Suppressor macrophage treated with lipopolysaccharide for 1 hour (primary cell): ENCODE measurements at regions not wholly inside any gene's neighbourhood (a gene's known extent, or its start where the extent isn't known, plus 50 kb on each side); places are given as distances from the start of the nearest gene placed in this dataset.

ENCODE experiments used
- DNase-seq, 3 donors: peaks; one replicate each; pipeline ENCODE4 v3.0.0-alpha.2; 2020 to 2022

GRCh38 chr18:34978953-34979608, 62.1 kb upstream of the MAPRE2 start:
- DNase-seq: peak; percentile 93 to 98 (median 96)

- no peak for DNase-seq
Observed at GRCh38 chr18:34981487-34981886, 59.7 kb upstream of the MAPRE2 start.

GRCh38 chr18:34985963-34986362, 55.2 kb upstream of the MAPRE2 start:
- no peak for DNase-seq

GRCh38 chr18:34990597-34990996, 50.6 kb upstream of the MAPRE2 start:
- DNase-seq: no peak

GRCh38 chr18:34991152-34991551, 50.1 kb upstream of the MAPRE2 start:
- DNase-seq: no peak
